DND-41 (cell line): ENCODE measurements at regions not wholly inside any gene's neighbourhood (a gene's known extent, or its start where the extent isn't known, plus 50 kb on each side); places are given as distances from the start of the nearest gene placed in this dataset.

ENCODE experiments used
- ATAC-seq: fragments of 200-7000 bp; cut with Tn5 transposase; 3 replicates; pipeline ENCODE4 v1.9.1; 2021; ENCODE audit warnings: low read depth; ENCODE audit not compliant: insufficient read depth
- DNase-seq: peaks from one replicate; pipeline ENCODE4 v3.0.0-alpha.2; 2020
- H2AFZ ChIP-seq: 2 replicates; pipeline ENCODE4 v1.6.0; 2012; ENCODE audit warnings: low read depth, low read length
- H3K27ac ChIP-seq: 2 replicates; pipeline ENCODE4 v1.5.1; 2012; ENCODE audit warnings: low read length, inconsistent platforms
- H3K27me3 ChIP-seq: fragments of 200-600 bp; sonication (generic); 2 replicates; pipeline ENCODE4 v1.6.0; 2012; ENCODE audit warnings: low read length, mild to moderate bottlenecking, inconsistent platforms; ENCODE audit not compliant: insufficient read depth, poor library complexity
- H3K36me3 ChIP-seq: 2 replicates; pipeline ENCODE4 v1.5.1; 2012; ENCODE audit warnings: low read length, inconsistent platforms; ENCODE audit not compliant: insufficient read depth
- H3K4me1 ChIP-seq: 2 replicates; pipeline ENCODE4 v1.5.1; 2012; ENCODE audit warnings: mild to moderate bottlenecking, low read length; ENCODE audit not compliant: insufficient read depth
- H3K4me2 ChIP-seq: 2 replicates; pipeline ENCODE4 v1.6.0; 2012; ENCODE audit warnings: mild to moderate bottlenecking, moderate library complexity, low read length, inconsistent platforms; ENCODE audit not compliant: insufficient read depth
- H3K4me3 ChIP-seq, 2 experiments: fragments of 200-600 bp in 1 of 2; shearing (Covaris generic) in 1 of 2; 2 replicates each; pipeline ENCODE4 v1.5.1; 2012 to 2016; ENCODE audit warnings: inconsistent platforms in 2 of 2, low read length in 2 of 2, mild to moderate bottlenecking in 2 of 2, low read depth in 1 of 2, moderate library complexity in 1 of 2
- H3K79me2 ChIP-seq: 2 replicates; pipeline ENCODE4 v1.6.0; 2012; ENCODE audit warnings: low read length, inconsistent platforms; ENCODE audit not compliant: insufficient read depth
- H3K9ac ChIP-seq: 2 replicates; pipeline ENCODE4 v1.6.0; 2012; ENCODE audit warnings: low read depth, mild to moderate bottlenecking, inconsistent platforms, low read length, moderate library complexity
- H3K9me3 ChIP-seq: 2 replicates; pipeline ENCODE4 v1.5.1; 2012; ENCODE audit warnings: low read length, moderate library complexity, mild to moderate bottlenecking, inconsistent platforms; ENCODE audit not compliant: insufficient read depth, severe bottlenecking
- H4K20me1 ChIP-seq: 2 replicates; pipeline ENCODE4 v1.6.0; 2012; ENCODE audit warnings: low read length; ENCODE audit not compliant: insufficient read depth
- CTCF ChIP-seq: IDR thresholded peaks from 2 replicates; pipeline ENCODE4 v1.5.1; 2012; ENCODE audit warnings: borderline replicate concordance, low read length, moderate library complexity, mild to moderate bottlenecking; ENCODE audit not compliant: poor library complexity, severe bottlenecking; ENCODE audit errors: extremely low read depth
- EZH2 ChIP-seq: IDR thresholded peaks from 3 replicates; pipeline ENCODE4 v1.6.1; 2012; ENCODE audit warnings: borderline replicate concordance, low read depth, mild to moderate bottlenecking, moderate library complexity, low read length, inconsistent platforms; ENCODE audit not compliant: severe bottlenecking

DNA sequence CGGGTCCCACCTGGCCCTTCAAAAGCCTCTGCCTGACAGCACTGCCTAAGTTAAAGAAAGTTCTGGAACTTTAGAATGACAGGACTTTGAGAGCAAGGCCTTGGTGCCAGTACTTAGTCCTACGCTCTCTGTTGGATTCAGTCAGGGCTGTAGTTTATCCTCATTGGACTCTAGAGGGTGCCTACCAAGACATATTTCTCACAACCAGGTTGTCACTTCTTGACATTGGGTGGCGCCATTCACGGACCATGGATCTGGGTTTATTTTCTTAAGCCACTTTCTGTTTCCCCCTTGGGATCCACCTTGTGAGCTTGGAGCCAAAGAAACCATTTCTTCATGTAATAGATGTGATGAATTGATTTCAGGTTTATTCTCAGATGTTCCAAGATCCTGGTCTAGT lies 787.0 kb upstream of the TBX3 start:
- ATAC-seq (no peak), DNase-seq (no peak)
- H3K36me3 ChIP-seq: no peaks in the 10 kb centered on the region
- H4K20me1 ChIP-seq: no peaks in the 10 kb centered on the region
- no peak overlapping the region for H3K4me3 ChIP-seq
- no peaks in the 10 kb centered on the region for H3K4me1 ChIP-seq
- no peak overlapping the region for H3K27ac ChIP-seq
- no peak overlapping the region for H3K4me2 ChIP-seq
- no peak overlapping the region for H2AFZ ChIP-seq
- no peaks in the 10 kb centered on the region for H3K9me3 ChIP-seq
- H3K9ac ChIP-seq: no peak overlapping the region
- no peaks in the 10 kb centered on the region for H3K79me2 ChIP-seq
- no peak for TF ChIP-seq EZH2
- TF ChIP-seq CTCF: no peak
- H3K27me3 ChIP-seq: no peaks in the 10 kb centered on the region

GRCh38 chr12:115470526-115470925 lies 786.6 kb upstream of the TBX3 start:
- Histone ChIP-seq H3K4me2 (no peak overlapping the region), H3K9ac (no peak overlapping the region), H2AFZ (no peak overlapping the region), H3K27ac (no peak overlapping the region), H3K79me2 (no peaks in the 10 kb centered on the region), H3K4me1 (no peaks in the 10 kb centered on the region), H3K36me3 (no peaks in the 10 kb centered on the region), H3K27me3 (no peaks in the 10 kb centered on the region), H3K4me3 (no peak overlapping the region), H3K9me3 (no peaks in the 10 kb centered on the region), H4K20me1 (no peaks in the 10 kb centered on the region)
- no peak for ATAC-seq
- no peak for TF ChIP-seq CTCF
- no peak for TF ChIP-seq EZH2
- DNase-seq: no peak

- no peak overlapping the region for H3K4me2 ChIP-seq
- H3K27ac ChIP-seq: no peak overlapping the region
- H3K36me3 ChIP-seq: no peaks in the 10 kb centered on the region
- H2AFZ ChIP-seq: no peak overlapping the region
- no peaks in the 10 kb centered on the region for H3K79me2 ChIP-seq
- DNase-seq (no peak), ATAC-seq (no peak)
- H3K4me1 ChIP-seq: no peaks in the 10 kb centered on the region
- no peak overlapping the region for H3K4me3 ChIP-seq
- H4K20me1 ChIP-seq: no peaks in the 10 kb centered on the region
- H3K9me3 ChIP-seq: no peaks in the 10 kb centered on the region
- TF ChIP-seq CTCF: no peak
- TF ChIP-seq EZH2: no peak
- H3K9ac ChIP-seq: no peak overlapping the region
- H3K27me3 ChIP-seq: no peaks in the 10 kb centered on the region
Measured at GRCh38 chr12:115468087-115468510, 784.1 kb upstream of the TBX3 start.

- no peaks in the 10 kb centered on the region for H3K4me1 ChIP-seq
- H3K36me3 ChIP-seq: no peaks in the 10 kb centered on the region
- H3K9me3 ChIP-seq: no peaks in the 10 kb centered on the region
- H3K4me2 ChIP-seq: no peak overlapping the region
- ATAC-seq: no peak
- no peaks in the 10 kb centered on the region for H3K79me2 ChIP-seq
- no peaks in the 10 kb centered on the region for H3K27me3 ChIP-seq
- H3K4me3 ChIP-seq: no peak overlapping the region
- no peak overlapping the region for H3K9ac ChIP-seq
- H2AFZ ChIP-seq: no peak overlapping the region
- no peak for TF ChIP-seq CTCF
- DNase-seq: no peak
- no peak overlapping the region for H3K27ac ChIP-seq
- H4K20me1 ChIP-seq: no peaks in the 10 kb centered on the region
Measured at GRCh38 chr12:115467531-115467930, 783.6 kb upstream of the TBX3 start.
